Endothelial cell of umbilical vein (primary cell): ENCODE measurements at regions not wholly inside any gene's neighbourhood (a gene's known extent, or its start where the extent isn't known, plus 50 kb on each side); places are given as distances from the start of the nearest gene placed in this dataset.

Source experiments
- EZH2 ChIP-seq: IDR thresholded peaks from 2 replicates; pipeline ENCODE4 v1.6.1; 2012; ENCODE audit warnings: borderline replicate concordance, low read depth, mild to moderate bottlenecking, moderate library complexity, low read length, inconsistent platforms; ENCODE audit not compliant: severe bottlenecking
- FOS ChIP-seq: IDR thresholded peaks from 2 replicates; pipeline ENCODE4 v1.6.1; 2011; ENCODE audit warnings: mild to moderate bottlenecking, low read length, moderate library complexity, borderline replicate concordance; ENCODE audit not compliant: insufficient read depth
- JUN ChIP-seq: IDR thresholded peaks from 2 replicates; pipeline ENCODE4 v1.6.1; 2011; ENCODE audit warnings: borderline replicate concordance, low read depth; ENCODE audit not compliant: insufficient read length, insufficient read depth
- POLR2A ChIP-seq: IDR thresholded peaks from 2 replicates; pipeline ENCODE4 v1.6.1; 2012; ENCODE audit warnings: low read depth, mild to moderate bottlenecking, control low read depth, low read length
- POLR2AphosphoS5 ChIP-seq: IDR thresholded peaks from 2 replicates; pipeline ENCODE4 v1.6.1; 2012; ENCODE audit warnings: low read depth, mild to moderate bottlenecking, control low read depth, low read length, moderate library complexity; ENCODE audit not compliant: insufficient read depth
- TF ChIP-seq, protein P1 (sequence below), 2 donors: IDR thresholded peaks; 1 replicate in 1 of 2; 2 replicates in 1 of 2; pipeline ENCODE4 v1.5.1; 2011; ENCODE audit warnings: low read length in 2 of 2, mild to moderate bottlenecking in 2 of 2, moderate library complexity in 2 of 2, control low read depth in 1 of 2, inconsistent platforms in 1 of 2, low read depth in 1 of 2; ENCODE audit not compliant: insufficient read depth in 1 of 2; ENCODE audit errors: extremely low read depth in 1 of 2

DNA sequence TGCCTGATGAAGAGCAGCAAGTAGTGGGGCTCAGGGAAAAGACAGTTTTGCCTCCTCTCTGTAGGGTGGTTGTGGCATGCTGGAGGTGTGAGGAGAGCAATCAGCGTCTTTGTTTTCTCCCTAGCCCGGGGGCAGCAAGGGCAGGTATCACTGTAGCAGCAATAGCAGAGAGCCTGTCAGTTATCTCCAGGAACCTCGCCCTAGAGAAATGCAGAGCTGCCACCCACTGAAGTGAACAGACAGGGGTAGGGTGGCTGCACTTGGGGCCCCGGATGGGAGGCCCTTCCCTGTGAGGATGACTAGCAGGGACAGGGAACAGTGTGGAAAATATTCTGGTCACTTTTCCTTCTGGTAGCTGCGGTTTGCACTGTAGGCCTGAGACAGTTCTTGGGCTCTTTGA lies 886.5 kb downstream of the CDH8 start:
- TF ChIP-seq, protein P1, sequence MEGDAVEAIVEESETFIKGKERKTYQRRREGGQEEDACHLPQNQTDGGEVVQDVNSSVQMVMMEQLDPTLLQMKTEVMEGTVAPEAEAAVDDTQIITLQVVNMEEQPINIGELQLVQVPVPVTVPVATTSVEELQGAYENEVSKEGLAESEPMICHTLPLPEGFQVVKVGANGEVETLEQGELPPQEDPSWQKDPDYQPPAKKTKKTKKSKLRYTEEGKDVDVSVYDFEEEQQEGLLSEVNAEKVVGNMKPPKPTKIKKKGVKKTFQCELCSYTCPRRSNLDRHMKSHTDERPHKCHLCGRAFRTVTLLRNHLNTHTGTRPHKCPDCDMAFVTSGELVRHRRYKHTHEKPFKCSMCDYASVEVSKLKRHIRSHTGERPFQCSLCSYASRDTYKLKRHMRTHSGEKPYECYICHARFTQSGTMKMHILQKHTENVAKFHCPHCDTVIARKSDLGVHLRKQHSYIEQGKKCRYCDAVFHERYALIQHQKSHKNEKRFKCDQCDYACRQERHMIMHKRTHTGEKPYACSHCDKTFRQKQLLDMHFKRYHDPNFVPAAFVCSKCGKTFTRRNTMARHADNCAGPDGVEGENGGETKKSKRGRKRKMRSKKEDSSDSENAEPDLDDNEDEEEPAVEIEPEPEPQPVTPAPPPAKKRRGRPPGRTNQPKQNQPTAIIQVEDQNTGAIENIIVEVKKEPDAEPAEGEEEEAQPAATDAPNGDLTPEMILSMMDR (IDR thresholded peaks at IDR 0.05; ENCODE audit: extremely low read depth in 1 of 2, insufficient read depth in 1 of 2, low read depth in 1 of 2, low read length in 2 of 2) = no peak
- TF ChIP-seq POLR2AphosphoS5 (no peak), EZH2 (no peak), POLR2A (no peak), FOS (no peak), JUN (no peak)
